ENCODE measurements at regions not wholly inside any gene's neighbourhood (a gene's known extent, or its start where the extent isn't known, plus 50 kb on each side); places are given as distances from the start of the nearest gene placed in this dataset.

- TF ChIP-seq, protein P1, sequence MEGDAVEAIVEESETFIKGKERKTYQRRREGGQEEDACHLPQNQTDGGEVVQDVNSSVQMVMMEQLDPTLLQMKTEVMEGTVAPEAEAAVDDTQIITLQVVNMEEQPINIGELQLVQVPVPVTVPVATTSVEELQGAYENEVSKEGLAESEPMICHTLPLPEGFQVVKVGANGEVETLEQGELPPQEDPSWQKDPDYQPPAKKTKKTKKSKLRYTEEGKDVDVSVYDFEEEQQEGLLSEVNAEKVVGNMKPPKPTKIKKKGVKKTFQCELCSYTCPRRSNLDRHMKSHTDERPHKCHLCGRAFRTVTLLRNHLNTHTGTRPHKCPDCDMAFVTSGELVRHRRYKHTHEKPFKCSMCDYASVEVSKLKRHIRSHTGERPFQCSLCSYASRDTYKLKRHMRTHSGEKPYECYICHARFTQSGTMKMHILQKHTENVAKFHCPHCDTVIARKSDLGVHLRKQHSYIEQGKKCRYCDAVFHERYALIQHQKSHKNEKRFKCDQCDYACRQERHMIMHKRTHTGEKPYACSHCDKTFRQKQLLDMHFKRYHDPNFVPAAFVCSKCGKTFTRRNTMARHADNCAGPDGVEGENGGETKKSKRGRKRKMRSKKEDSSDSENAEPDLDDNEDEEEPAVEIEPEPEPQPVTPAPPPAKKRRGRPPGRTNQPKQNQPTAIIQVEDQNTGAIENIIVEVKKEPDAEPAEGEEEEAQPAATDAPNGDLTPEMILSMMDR (IDR thresholded peaks at IDR 0.05) = no peak
- TF ChIP-seq EZH2 (IDR thresholded peaks at IDR 0.05; ENCODE audit: borderline replicate concordance, insufficient read depth, low read depth, low read length, poor library complexity, severe bottlenecking) = no peak
Measured at GRCh38 chr6:56756219-56756789, 113.6 kb upstream of the DST start.

Data from B cell (primary cell).